A673 (cell line): ENCODE measurements at regions not wholly inside any gene's neighbourhood (a gene's known extent, or its start where the extent isn't known, plus 50 kb on each side); places are given as distances from the start of the nearest gene placed in this dataset.

Source experiments
- EZH2 ChIP-seq: fragments of 200-600 bp; sonication (generic); IDR thresholded peaks from 2 replicates; pipeline ENCODE4 v1.6.1; 2017; ENCODE audit warnings: borderline replicate concordance, low read depth, mild to moderate bottlenecking, mixed read lengths, antibody characterized with exemption, low read length; ENCODE audit not compliant: poor library complexity, severe bottlenecking
- TF ChIP-seq, protein P1 (sequence below): fragments of 300-800, 200-600 bp; sonication (generic); conservative IDR thresholded peaks from 2 replicates; pipeline ENCODE4 v1.5.1; 2017; ENCODE audit warnings: low read depth, mild to moderate bottlenecking, antibody characterized with exemption, low read length, moderate library complexity, mixed read lengths

DNA sequence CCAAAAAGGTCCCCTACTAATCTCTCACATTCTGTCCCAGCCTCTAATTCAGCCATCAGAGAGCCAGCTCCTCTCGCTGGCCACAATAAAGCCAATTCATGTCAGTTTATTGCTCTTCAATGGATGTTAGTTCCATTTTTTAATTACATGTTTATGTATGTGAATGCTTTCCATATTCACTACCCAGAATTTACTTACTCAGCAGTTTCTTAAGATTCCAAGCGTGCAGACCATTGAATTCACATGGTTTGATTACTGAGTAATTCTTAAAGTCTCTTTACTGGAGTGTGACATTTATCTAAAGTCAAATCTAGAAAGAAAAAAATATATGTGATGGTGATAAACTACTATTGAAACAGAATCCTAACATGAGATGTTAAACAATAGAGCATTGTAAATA lies 102.2 kb downstream of the LLPH start:
- TF ChIP-seq, protein P1, sequence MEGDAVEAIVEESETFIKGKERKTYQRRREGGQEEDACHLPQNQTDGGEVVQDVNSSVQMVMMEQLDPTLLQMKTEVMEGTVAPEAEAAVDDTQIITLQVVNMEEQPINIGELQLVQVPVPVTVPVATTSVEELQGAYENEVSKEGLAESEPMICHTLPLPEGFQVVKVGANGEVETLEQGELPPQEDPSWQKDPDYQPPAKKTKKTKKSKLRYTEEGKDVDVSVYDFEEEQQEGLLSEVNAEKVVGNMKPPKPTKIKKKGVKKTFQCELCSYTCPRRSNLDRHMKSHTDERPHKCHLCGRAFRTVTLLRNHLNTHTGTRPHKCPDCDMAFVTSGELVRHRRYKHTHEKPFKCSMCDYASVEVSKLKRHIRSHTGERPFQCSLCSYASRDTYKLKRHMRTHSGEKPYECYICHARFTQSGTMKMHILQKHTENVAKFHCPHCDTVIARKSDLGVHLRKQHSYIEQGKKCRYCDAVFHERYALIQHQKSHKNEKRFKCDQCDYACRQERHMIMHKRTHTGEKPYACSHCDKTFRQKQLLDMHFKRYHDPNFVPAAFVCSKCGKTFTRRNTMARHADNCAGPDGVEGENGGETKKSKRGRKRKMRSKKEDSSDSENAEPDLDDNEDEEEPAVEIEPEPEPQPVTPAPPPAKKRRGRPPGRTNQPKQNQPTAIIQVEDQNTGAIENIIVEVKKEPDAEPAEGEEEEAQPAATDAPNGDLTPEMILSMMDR = no peak
- TF ChIP-seq EZH2 = no peak
